GM23248 (cell line): ENCODE measurements at regions not wholly inside any gene's neighbourhood (a gene's known extent, or its start where the extent isn't known, plus 50 kb on each side); places are given as distances from the start of the nearest gene placed in this dataset.

Source experiments
- DNase-seq: peaks from one replicate; pipeline ENCODE4 v3.0.0-alpha.2; 2015
- H2AFZ ChIP-seq: fragments of 200-600 bp; sonication (generic); 2 replicates; pipeline ENCODE4 v1.6.1; 2016; ENCODE audit warnings: antibody characterized with exemption
- H3F3A ChIP-seq: fragments of 200-600 bp; sonication (generic); 2 replicates; pipeline ENCODE4 v1.6.1; 2016; ENCODE audit warnings: mild to moderate bottlenecking, antibody characterized with exemption, mixed run types; ENCODE audit not compliant: insufficient read depth
- H3K27ac ChIP-seq: fragments of 200-600 bp; sonication (generic); 2 replicates; pipeline ENCODE4 v1.5.1; 2016; ENCODE audit warnings: mild to moderate bottlenecking
- H3K27me3 ChIP-seq: fragments of 200-600 bp; sonication (generic); replicated peaks from 2 replicates; pipeline ENCODE4 v1.6.1; 2016; ENCODE audit warnings: mild to moderate bottlenecking; ENCODE audit not compliant: insufficient read depth
- H3K36me3 ChIP-seq: fragments of 200-600 bp; sonication (generic); 2 replicates; pipeline ENCODE4 v1.6.1; 2016; ENCODE audit warnings: low read depth, mild to moderate bottlenecking
- H3K4me1 ChIP-seq: fragments of 200-600 bp; sonication (generic); 2 replicates; pipeline ENCODE4 v1.6.1; 2016; ENCODE audit warnings: mild to moderate bottlenecking; ENCODE audit not compliant: insufficient read depth
- H3K4me2 ChIP-seq: fragments of 200-600 bp; sonication (generic); one replicate; pipeline ENCODE4 v1.6.1; 2016; ENCODE audit warnings: mild to moderate bottlenecking; ENCODE audit not compliant: unreplicated experiment
- H3K4me3 ChIP-seq: fragments of 200-600 bp; sonication (generic); 2 replicates; pipeline ENCODE4 v1.5.1; 2016; ENCODE audit warnings: mild to moderate bottlenecking
- H3K79me2 ChIP-seq: fragments of 200-600 bp; sonication (generic); 2 replicates; pipeline ENCODE4 v1.6.1; 2016; ENCODE audit warnings: mild to moderate bottlenecking; ENCODE audit not compliant: insufficient read depth
- H3K9ac ChIP-seq: fragments of 200-600 bp; sonication (generic); 2 replicates; pipeline ENCODE4 v1.6.1; 2016; ENCODE audit warnings: mild to moderate bottlenecking
- H3K9me2 ChIP-seq: fragments of 200-600 bp; sonication (generic); 2 replicates; pipeline ENCODE4 v1.6.1; 2016; ENCODE audit warnings: mixed run types, mild to moderate bottlenecking, moderate library complexity; ENCODE audit not compliant: insufficient read depth
- H3K9me3 ChIP-seq: fragments of 200-600 bp; sonication (generic); one replicate; pipeline ENCODE4 v1.6.1; 2017; ENCODE audit warnings: low read depth
- H4K20me1 ChIP-seq: fragments of 200-600 bp; sonication (generic); 2 replicates; pipeline ENCODE4 v1.6.0; 2016; ENCODE audit not compliant: insufficient read depth
- EZH2 ChIP-seq: fragments of 200-600 bp; sonication (generic); IDR thresholded peaks from 2 replicates; pipeline ENCODE4 v1.6.1; 2018; ENCODE audit warnings: antibody characterized with exemption, mild to moderate bottlenecking; ENCODE audit not compliant: insufficient read depth, poor library complexity, severe bottlenecking
- EZH2phosphoT487 ChIP-seq: fragments of 200-600 bp; sonication (generic); IDR thresholded peaks from 2 replicates; pipeline ENCODE4 v1.6.1; 2018; ENCODE audit warnings: antibody characterized with exemption, moderate library complexity, mild to moderate bottlenecking, low read depth; ENCODE audit not compliant: insufficient read depth
- WGBS, 2 experiments: methylation state at CpG; one replicate each; pipeline ENCODE4 v1.1.6; 2015 to 2017; ENCODE audit warnings: low lambda C conversion rate in 2 of 2, low coverage in 1 of 2; ENCODE audit errors: missing lambda C conversion rate in 2 of 2; 5-methylcytosine and 5-hydroxymethylcytosine counted together
- in situ Hi-C: fragments of 300-500 bp; cut with MboI; formaldehyde crosslinking; loops from 2 replicates; pipeline ENCODE4 v1.15.0; 2020

DNA sequence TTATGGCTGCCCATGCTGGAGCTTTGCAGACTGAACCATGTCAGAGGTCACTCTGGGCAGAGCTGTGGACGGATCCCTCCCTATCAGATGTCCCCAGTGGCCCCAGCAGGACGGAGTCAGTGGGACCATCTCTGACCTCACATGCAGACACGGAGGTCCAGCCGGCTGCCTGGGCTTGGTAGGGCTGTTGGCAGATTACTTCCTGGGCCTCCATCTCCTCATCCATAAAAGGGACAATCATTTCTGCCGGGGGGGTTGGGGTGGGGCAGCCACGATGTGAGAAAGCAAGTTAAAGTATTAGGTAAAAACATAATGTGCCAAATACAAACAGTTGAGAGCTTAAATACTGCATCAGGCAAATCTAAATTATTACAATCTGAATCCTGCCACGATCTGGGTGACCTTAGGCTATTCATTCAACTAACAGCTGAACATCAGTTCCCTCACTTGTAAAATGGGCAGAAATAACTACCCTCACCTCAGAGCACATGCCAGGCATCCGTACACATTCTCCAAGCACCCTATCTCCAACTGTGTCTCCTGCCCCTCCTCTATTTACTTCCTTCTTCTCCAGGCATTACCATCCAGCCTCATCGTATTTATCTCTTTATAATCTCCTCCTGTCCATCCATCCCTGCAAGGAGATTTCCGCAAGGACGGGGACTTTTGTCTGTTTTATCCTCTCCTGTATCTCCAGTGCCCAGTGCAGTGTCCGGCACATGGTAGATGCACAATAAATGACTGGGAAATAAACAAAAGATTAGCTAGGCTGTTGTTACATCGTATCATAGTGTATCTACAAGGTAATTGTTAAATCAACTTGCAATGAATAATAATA is 192.3 kb upstream of the FOXF1 start:
- Histone ChIP-seq H3K79me2 (no peaks in the 10 kb centered on the region), H3K4me3 (no peak overlapping the region), H3K9ac (no peak overlapping the region), H3K4me2 (no peak overlapping the region), H2AFZ (no peak overlapping the region), H3K36me3 (no peaks in the 10 kb centered on the region), H3K9me2 (no peaks in the 10 kb centered on the region), H4K20me1 (no peaks in the 10 kb centered on the region), H3K4me1 (peaks cover 10% of the 10 kb centered on the region), H3F3A (peaks cover 11% of the 10 kb centered on the region; the same call in 1 of the 2 replicates), H3K9me3 (no peaks in the 10 kb centered on the region), H3K27ac (no peak overlapping the region), H3K27me3 (peaks cover 51% of the 10 kb centered on the region)
- no peak for DNase-seq
- 79 to 83% methylated on average over 13 of the region's 13 CpGs for WGBS, 2 experiments
- no peak for TF ChIP-seq EZH2
- TF ChIP-seq EZH2phosphoT487, result no peak
- in situ Hi-C loops, result no loop called here

DNA sequence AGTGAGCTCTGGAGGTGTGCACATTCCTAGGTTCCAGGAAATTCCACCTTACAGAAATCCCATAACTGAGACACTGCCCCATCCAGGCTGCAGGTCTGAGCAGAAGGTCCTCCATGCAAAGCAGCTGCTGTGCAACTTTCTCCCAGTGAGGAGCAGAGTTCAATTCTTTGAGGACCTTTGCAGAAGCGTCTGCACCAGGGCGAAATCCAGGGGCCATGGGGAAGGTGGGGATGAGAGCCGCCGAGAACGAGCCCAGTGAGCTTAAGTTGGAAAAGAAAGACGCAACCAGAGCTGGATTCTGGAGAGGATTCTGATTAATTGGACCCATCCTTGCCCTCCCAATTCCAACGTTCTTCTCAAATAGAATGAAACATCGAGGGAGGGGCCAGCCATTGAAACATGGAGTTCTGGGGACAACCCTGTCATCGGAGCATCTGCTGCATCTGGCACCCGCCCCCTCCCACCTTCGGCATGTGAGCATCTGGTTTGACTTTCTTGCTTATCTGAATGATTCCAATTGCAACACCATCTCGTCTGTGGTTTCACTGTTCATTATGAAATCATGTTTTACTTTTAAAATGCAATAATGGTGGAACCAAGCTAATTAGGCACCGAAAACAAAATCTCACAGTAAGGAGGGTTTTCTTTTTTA is 190.6 kb upstream of the FOXF1 start:
- Histone ChIP-seq H3K9me3 (no peaks in the 10 kb centered on the region), H3K4me1 (peaks cover 10% of the 10 kb centered on the region), H3K4me2 (peak overlapping the region; percentile 68), H3K27me3 (peaks cover 45% of the 10 kb centered on the region), H2AFZ (no peak overlapping the region), H3K4me3 (peak overlapping the region; percentile 40), H3K79me2 (no peaks in the 10 kb centered on the region), H3K9me2 (no peaks in the 10 kb centered on the region), H3F3A (peaks cover 11% of the 10 kb centered on the region; the same call in 1 of the 2 replicates), H3K9ac (no peak overlapping the region), H3K36me3 (no peaks in the 10 kb centered on the region), H3K27ac (no peak overlapping the region), H4K20me1 (no peaks in the 10 kb centered on the region)
- 2 to 5% methylated on average over 13 of the region's 13 CpGs for WGBS, 2 experiments
- in situ Hi-C loops, result no loop called here
- TF ChIP-seq EZH2phosphoT487 (no peak), EZH2 (no peak)
- peak; percentile 38 for DNase-seq

DNA sequence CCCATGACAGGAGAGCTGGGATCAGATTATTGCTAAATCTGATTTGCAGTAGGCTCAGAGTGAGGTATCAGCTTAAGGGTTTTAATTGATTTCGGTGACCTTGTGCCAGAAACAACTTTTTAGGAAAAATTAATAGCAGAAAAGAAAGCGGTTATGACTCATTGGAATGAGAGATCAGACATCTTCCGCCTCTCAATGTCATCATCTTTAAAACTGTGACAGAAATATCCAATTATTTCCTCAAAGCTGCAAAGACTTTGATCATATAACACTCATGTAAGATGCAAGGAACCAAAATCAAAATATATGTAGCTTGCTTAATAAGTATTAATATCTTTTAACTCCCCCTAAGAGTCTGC is 190.1 kb upstream of the FOXF1 start:
- Histone ChIP-seq H3K79me2 (no peaks in the 10 kb centered on the region), H3K27me3 (peaks cover 45% of the 10 kb centered on the region), H2AFZ (no peak overlapping the region), H3K4me1 (peaks cover 10% of the 10 kb centered on the region), H3K9me2 (no peaks in the 10 kb centered on the region), H3K9me3 (no peaks in the 10 kb centered on the region), H3K9ac (no peak overlapping the region), H3K4me3 (peak overlapping the region; percentile 40), H3K4me2 (peak overlapping the region; percentile 68), H4K20me1 (no peaks in the 10 kb centered on the region), H3F3A (peaks cover 11% of the 10 kb centered on the region; the same call in 1 of the 2 replicates), H3K27ac (no peak overlapping the region), H3K36me3 (no peaks in the 10 kb centered on the region)
- in situ Hi-C loops, result no loop called here
- WGBS, 2 experiments, result 3 to 4% methylated on average over 3 of the region's 3 CpGs
- TF ChIP-seq EZH2, result no peak
- DNase-seq, result peak; percentile 43

DNA sequence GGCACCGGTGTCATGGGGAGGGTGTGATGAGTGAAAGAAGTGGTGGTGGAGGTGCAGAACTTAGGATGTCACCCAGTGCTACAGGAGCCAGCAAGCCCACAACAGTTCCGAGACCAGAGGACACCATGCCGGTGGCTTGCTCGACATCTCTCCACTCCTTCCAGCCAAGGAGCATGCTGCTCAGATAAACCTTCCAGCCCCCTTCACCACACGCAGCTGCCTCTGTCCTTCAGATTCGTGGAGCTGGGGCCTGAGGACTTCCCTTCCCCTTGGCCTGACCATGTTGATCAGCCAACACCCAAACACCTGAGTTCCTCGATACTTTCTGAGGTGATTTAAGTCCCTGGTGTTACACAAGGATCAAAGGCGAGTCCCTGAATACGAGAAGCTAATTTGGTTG is 188.8 kb upstream of the FOXF1 start:
- Histone ChIP-seq H3K9ac (no peak overlapping the region), H3K9me3 (no peaks in the 10 kb centered on the region), H2AFZ (no peak overlapping the region), H3K4me1 (peaks cover 10% of the 10 kb centered on the region), H3K27ac (no peak overlapping the region), H3K27me3 (peaks cover 50% of the 10 kb centered on the region), H3K4me3 (no peak overlapping the region), H3K79me2 (no peaks in the 10 kb centered on the region), H3K36me3 (no peaks in the 10 kb centered on the region), H4K20me1 (no peaks in the 10 kb centered on the region), H3K9me2 (no peaks in the 10 kb centered on the region), H3K4me2 (no peak overlapping the region), H3F3A (peaks cover 11% of the 10 kb centered on the region; the same call in 1 of the 2 replicates)
- TF ChIP-seq EZH2 (no peak), EZH2phosphoT487 (no peak)
- no peak for DNase-seq
- 79 to 84% methylated on average over 9 of the region's 9 CpGs for WGBS, 2 experiments
- in situ Hi-C loops, result no loop called here
